K562 (cell line): ENCODE measurements at regions not wholly inside any gene's neighbourhood (a gene's known extent, or its start where the extent isn't known, plus 50 kb on each side); places are given as distances from the start of the nearest gene placed in this dataset.

Experiments
- ATAC-seq: fragments of 200-7000 bp; cut with Tn5 transposase; 3 replicates; pipeline ENCODE4 v1.9.1; 2020; ENCODE audit warnings: moderate library complexity
- BruUV-seq: library from RNA; stranded (reverse); fragments of 400-500 nt; replicated peaks from 2 replicates; lab custom pipeline; 2021; lab: Mats Ljungman, UMichigan
- CTCF ChIA-PET: fragments of 300-600 bp; formaldehyde crosslinking; extraction: SDS; loops from one replicate; lab custom pipeline; 2021; ENCODE audit warnings: low intra/inter-chr PET ratio; lab: Yijun Ruan, JAX
- POLR2A ChIA-PET: fragments of 300-600, 350-650 bp; sonication (Branson Sonifier 250); formaldehyde crosslinking; extraction: SDS; loops from one replicate; lab custom pipeline; 2021; ENCODE audit warnings: antibody characterized with exemption, inconsistent platforms; lab: Yijun Ruan, JAX
- DNase-seq, 4 experiments: peaks; one replicate each; pipeline versions ENCODE4 v3.0.0 to v3.0.0-alpha.2; 2011 to 2018; ENCODE audit warnings: low spot score in 3 of 4, mixed read lengths in 3 of 4; ENCODE audit errors: extremely low read depth in 1 of 4
- FAIRE-seq: peaks from 2 replicates; lab custom pipeline; 2011; peaks lifted over from hg19 to GRCh38; lab: Jason Lieb, UNC
- H2AFZ ChIP-seq: 2 replicates; pipeline ENCODE4 v1.6.0; 2011; ENCODE audit warnings: low read depth, low read length, control low read depth, inconsistent platforms
- H3K27ac ChIP-seq: fragments of 200-600 bp; 3 replicates; pipeline ENCODE4 v1.8.0; 2011; ENCODE audit warnings: low read depth, mild to moderate bottlenecking, control low read depth, inconsistent platforms, low read length, moderate library complexity, mixed read lengths; ENCODE audit errors: extremely low read depth
- H3K27me3 ChIP-seq, 2 experiments: fragments of 300-600 bp in 1 of 2; 2 replicates in 1 of 2; 3 replicates in 1 of 2; pipeline versions ENCODE4 v1.6.0 to v1.8.0; 2011; ENCODE audit warnings: inconsistent platforms in 2 of 2, low read length in 2 of 2, mild to moderate bottlenecking in 1 of 2, mixed read lengths in 1 of 2, moderate library complexity in 1 of 2; ENCODE audit not compliant: control insufficient read depth in 2 of 2, insufficient read depth in 2 of 2
- H3K36me3 ChIP-seq: fragments of 300-600 bp; 3 replicates; pipeline ENCODE4 v1.8.0; 2011; ENCODE audit warnings: mild to moderate bottlenecking, low read length, inconsistent platforms; ENCODE audit not compliant: control insufficient read depth, insufficient read depth
- H3K4me1 ChIP-seq, 2 experiments: fragments of 200-600 bp in 1 of 2; replicated peaks in 1 of 2; 2 replicates in 1 of 2; 3 replicates in 1 of 2; pipeline versions ENCODE4 v1.5.1 to v1.8.0; 2011; ENCODE audit warnings: inconsistent platforms in 2 of 2, low read length in 2 of 2, mild to moderate bottlenecking in 1 of 2, mixed read lengths in 1 of 2, moderate library complexity in 1 of 2; ENCODE audit not compliant: control insufficient read depth in 2 of 2, insufficient read depth in 2 of 2
- H3K4me2 ChIP-seq: 2 replicates; pipeline ENCODE4 v1.6.1; 2011; ENCODE audit warnings: low read length, control low read depth, inconsistent platforms, mixed read lengths; ENCODE audit not compliant: insufficient read depth
- H3K4me3 ChIP-seq: fragments of 200-600 bp; sonication (generic), shearing (Covaris generic); 2 replicates; pipeline ENCODE4 v1.5.1; 2016; ENCODE audit warnings: control low read depth, inconsistent platforms
- H3K79me2 ChIP-seq: fragments of 200-600 bp; 3 replicates; pipeline ENCODE4 v1.8.0; 2011; ENCODE audit warnings: low read length, inconsistent platforms; ENCODE audit not compliant: control insufficient read depth, insufficient read depth
- H3K9ac ChIP-seq, 2 experiments: 2 replicates each; pipeline versions ENCODE4 v1.6.0 to v1.6.1; 2011; ENCODE audit warnings: low read depth in 2 of 2, low read length in 2 of 2, control low read depth in 1 of 2, inconsistent platforms in 1 of 2, mild to moderate bottlenecking in 1 of 2, mixed read lengths in 1 of 2; ENCODE audit not compliant: insufficient read depth in 1 of 2
- H3K9me1 ChIP-seq: one replicate; pipeline ENCODE4 v1.6.0; 2011; ENCODE audit warnings: inconsistent platforms, mild to moderate bottlenecking, low read length, moderate library complexity; ENCODE audit not compliant: control insufficient read depth, insufficient read depth
- H3K9me3 ChIP-seq: replicated peaks from 2 replicates; pipeline ENCODE4 v1.5.1; 2011; ENCODE audit warnings: low read depth, low read length, inconsistent platforms; ENCODE audit not compliant: control insufficient read depth, insufficient read depth
- H4K20me1 ChIP-seq: replicated peaks from 2 replicates; pipeline ENCODE4 v1.6.1; 2011; ENCODE audit warnings: low read length, inconsistent platforms, mixed read lengths; ENCODE audit not compliant: control insufficient read depth, insufficient read depth
- CHD1 ChIP-seq: fragments of 200-600 bp; sonication (generic); IDR thresholded peaks from one replicate; pipeline ENCODE4 v1.6.1; 2012; ENCODE audit warnings: mild to moderate bottlenecking, moderate library complexity, low read length, inconsistent platforms
- FUS ChIP-seq: fragments of 200-400 bp; formaldehyde crosslinking; optimal IDR thresholded peaks from 2 replicates; pipeline ENCODE3; 2017; ENCODE audit warnings: low read depth, low read length
- MYC ChIP-seq, 2 experiments: fragments of 250-450 bp in 1 of 2; sonication (Bioruptor Pico) in 1 of 2; IDR thresholded peaks; 2 replicates each; pipeline versions ENCODE4 v1.5.1 to v1.6.1; 2012 to 2021; ENCODE audit warnings: low read depth in 2 of 2, borderline replicate concordance in 1 of 2, improper control_type of control experiment in 1 of 2, low read length in 1 of 2, mild to moderate bottlenecking in 1 of 2, moderate library complexity in 1 of 2
- PML ChIP-seq: IDR thresholded peaks from 2 replicates; pipeline ENCODE4 v1.6.1; 2012; ENCODE audit warnings: low read length, inconsistent platforms
- SMAD4 ChIP-seq: fragments of 250-450 bp; sonication (Bioruptor Pico); conservative IDR thresholded peaks from 2 replicates; pipeline ENCODE4 v1.8.0; 2021; ENCODE audit warnings: inconsistent platforms, mild to moderate bottlenecking, moderate library complexity
- TAL1 ChIP-seq: fragments of 450-650 bp; IDR thresholded peaks from 2 replicates; pipeline ENCODE4 v1.6.1; 2016; ENCODE audit warnings: mild to moderate bottlenecking
- TFAM ChIP-seq: fragments of 250-450 bp; sonication (Bioruptor Pico); conservative IDR thresholded peaks from 2 replicates; pipeline ENCODE4 v1.5.0; 2021; ENCODE audit warnings: mild to moderate bottlenecking, moderate library complexity
- ZBTB17 ChIP-seq: fragments of 450-650 bp; formaldehyde crosslinking; IDR thresholded peaks from 2 replicates; pipeline ENCODE4 v1.4.0; 2020; ENCODE audit warnings: mild to moderate bottlenecking
- ZBTB5 ChIP-seq: fragments of 450-650 bp; IDR thresholded peaks from 2 replicates; pipeline ENCODE4 v1.6.1; 2017; ENCODE audit warnings: antibody characterized with exemption
- ZNF124 ChIP-seq: sonication (generic); formaldehyde crosslinking; IDR thresholded peaks from 2 replicates; pipeline ENCODE4 v1.8.1; 2022; ENCODE audit warnings: missing genetic modification reagents
- ZNF444 ChIP-seq: fragments of 250-450 bp; sonication (Bioruptor Pico); IDR thresholded peaks from 2 replicates; pipeline ENCODE4 v1.4.0; 2020; ENCODE audit warnings: mild to moderate bottlenecking, moderate library complexity
- ZNF589 ChIP-seq: fragments of 200-800 bp; sonication (Bioruptor generic); IDR thresholded peaks from 2 replicates; pipeline ENCODE4 v1.6.1; 2016; ENCODE audit warnings: low read depth, missing genetic modification characterization, missing compliant biosample characterization
- WGBS: fragments of 100-300 bp; shearing (Covaris generic); methylation state at CpG from one replicate; pipeline ENCODE4 v1.1.6; 2016; ENCODE audit warnings: low coverage, mixed read lengths; ENCODE audit not compliant: insufficient coverage; ENCODE audit errors: missing lambda C conversion rate; 5-methylcytosine and 5-hydroxymethylcytosine counted together
- in situ Hi-C: fragments of 300-500 bp; cut with MboI; formaldehyde crosslinking; loops from 4 replicates; pipeline ENCODE4 v1.15.0; 2018; ENCODE audit warnings: inconsistent platforms, mixed read lengths
- intact Hi-C: fragments of 100-400 bp; cut with micrococcal nuclease; formaldehyde crosslinking; loops from 2 replicates; pipeline ENCODE4 v1.14.2; 2022
- TF ChIP-seq, protein P1 (sequence below), 2 experiments: fragments of 450-650 bp in 1 of 2; sonication (generic) in 1 of 2; formaldehyde crosslinking; conservative IDR thresholded peaks; 2 replicates each; pipeline versions ENCODE4 v1.4.0 to v1.8.1; 2020 to 2022; ENCODE audit warnings: mild to moderate bottlenecking in 1 of 2, missing genetic modification reagents in 1 of 2
- TF ChIP-seq, protein P2 (sequence below): fragments of 450-650 bp; IDR thresholded peaks from 2 replicates; pipeline ENCODE4 v1.6.1; 2017; ENCODE audit warnings: antibody characterized with exemption, mild to moderate bottlenecking
- TF ChIP-seq, protein P3 (sequence below): fragments of 250-450 bp; sonication (Bioruptor Pico); IDR thresholded peaks from 2 replicates; pipeline ENCODE4 v1.8.0; 2022; ENCODE audit warnings: inconsistent platforms

GRCh38 chr13:84487752-84488151 lies 605.5 kb upstream of the SLITRK1 start:
- no peaks in the 10 kb centered on the region for H3K27me3 ChIP-seq
- H3K9me3 ChIP-seq = no peaks in the 10 kb centered on the region
- H3K4me1 ChIP-seq = no peaks in the 10 kb centered on the region
- no peak overlapping the region for H2AFZ ChIP-seq
- intact Hi-C loops = no loop called here
- H3K4me2 ChIP-seq = no peak overlapping the region
- 0% methylated on average over 1 of the region's 1 CpG for WGBS
- no TSS peak for BruUV-seq
- in situ Hi-C loops = no loop called here
- no peak overlapping the region for H3K4me3 ChIP-seq
- no peaks in the 10 kb centered on the region for H3K79me2 ChIP-seq
- H3K36me3 ChIP-seq = no peaks in the 10 kb centered on the region
- H3K27ac ChIP-seq = no peak overlapping the region
- no peak for ATAC-seq
- ChIA-PET CTCF (no interaction called here), POLR2A (no interaction called here)
- FAIRE-seq = no peak
- no peaks in the 10 kb centered on the region for H4K20me1 ChIP-seq
- H3K9ac ChIP-seq = no peak overlapping the region
- no peak for DNase-seq
- no peaks in the 10 kb centered on the region for H3K9me1 ChIP-seq
- TF ChIP-seq TFAM (CRISPR knock-in tag) = no peak
- TF ChIP-seq, protein P1, sequence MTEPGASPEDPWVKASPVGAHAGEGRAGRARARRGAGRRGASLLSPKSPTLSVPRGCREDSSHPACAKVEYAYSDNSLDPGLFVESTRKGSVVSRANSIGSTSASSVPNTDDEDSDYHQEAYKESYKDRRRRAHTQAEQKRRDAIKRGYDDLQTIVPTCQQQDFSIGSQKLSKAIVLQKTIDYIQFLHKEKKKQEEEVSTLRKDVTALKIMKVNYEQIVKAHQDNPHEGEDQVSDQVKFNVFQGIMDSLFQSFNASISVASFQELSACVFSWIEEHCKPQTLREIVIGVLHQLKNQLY (CRISPR knock-in tag; conservative IDR thresholded peaks at IDR 0.05) = no peak
- TF ChIP-seq, protein P2, sequence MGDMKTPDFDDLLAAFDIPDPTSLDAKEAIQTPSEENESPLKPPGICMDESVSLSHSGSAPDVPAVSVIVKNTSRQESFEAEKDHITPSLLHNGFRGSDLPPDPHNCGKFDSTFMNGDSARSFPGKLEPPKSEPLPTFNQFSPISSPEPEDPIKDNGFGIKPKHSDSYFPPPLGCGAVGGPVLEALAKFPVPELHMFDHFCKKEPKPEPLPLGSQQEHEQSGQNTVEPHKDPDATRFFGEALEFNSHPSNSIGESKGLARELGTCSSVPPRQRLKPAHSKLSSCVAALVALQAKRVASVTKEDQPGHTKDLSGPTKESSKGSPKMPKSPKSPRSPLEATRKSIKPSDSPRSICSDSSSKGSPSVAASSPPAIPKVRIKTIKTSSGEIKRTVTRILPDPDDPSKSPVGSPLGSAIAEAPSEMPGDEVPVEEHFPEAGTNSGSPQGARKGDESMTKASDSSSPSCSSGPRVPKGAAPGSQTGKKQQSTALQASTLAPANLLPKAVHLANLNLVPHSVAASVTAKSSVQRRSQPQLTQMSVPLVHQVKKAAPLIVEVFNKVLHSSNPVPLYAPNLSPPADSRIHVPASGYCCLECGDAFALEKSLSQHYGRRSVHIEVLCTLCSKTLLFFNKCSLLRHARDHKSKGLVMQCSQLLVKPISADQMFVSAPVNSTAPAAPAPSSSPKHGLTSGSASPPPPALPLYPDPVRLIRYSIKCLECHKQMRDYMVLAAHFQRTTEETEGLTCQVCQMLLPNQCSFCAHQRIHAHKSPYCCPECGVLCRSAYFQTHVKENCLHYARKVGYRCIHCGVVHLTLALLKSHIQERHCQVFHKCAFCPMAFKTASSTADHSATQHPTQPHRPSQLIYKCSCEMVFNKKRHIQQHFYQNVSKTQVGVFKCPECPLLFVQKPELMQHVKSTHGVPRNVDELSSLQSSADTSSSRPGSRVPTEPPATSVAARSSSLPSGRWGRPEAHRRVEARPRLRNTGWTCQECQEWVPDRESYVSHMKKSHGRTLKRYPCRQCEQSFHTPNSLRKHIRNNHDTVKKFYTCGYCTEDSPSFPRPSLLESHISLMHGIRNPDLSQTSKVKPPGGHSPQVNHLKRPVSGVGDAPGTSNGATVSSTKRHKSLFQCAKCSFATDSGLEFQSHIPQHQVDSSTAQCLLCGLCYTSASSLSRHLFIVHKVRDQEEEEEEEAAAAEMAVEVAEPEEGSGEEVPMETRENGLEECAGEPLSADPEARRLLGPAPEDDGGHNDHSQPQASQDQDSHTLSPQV = no peak
- no peak for TF ChIP-seq ZBTB17
- TF ChIP-seq ZNF444 (CRISPR knock-in tag) = no peak
- TF ChIP-seq MYC (IDR thresholded peaks at IDR 0.05; ENCODE audit: low read depth, low read length) = no peak
- no peak for TF ChIP-seq MYC (CRISPR knock-in tag; IDR thresholded peaks at IDR 0.05; ENCODE audit: borderline replicate concordance, low read depth)
- no peak for TF ChIP-seq TAL1
- no peak for TF ChIP-seq PML
- TF ChIP-seq ZBTB5 = no peak
- TF ChIP-seq ZNF124 (CRISPR knock-in tag) = no peak
- TF ChIP-seq SMAD4 (CRISPR knock-in tag) = no peak
- no peak for TF ChIP-seq ZNF589 (CRISPR knock-in tag)
- no peak for TF ChIP-seq FUS
- TF ChIP-seq CHD1 = no peak
- TF ChIP-seq, protein P3, sequence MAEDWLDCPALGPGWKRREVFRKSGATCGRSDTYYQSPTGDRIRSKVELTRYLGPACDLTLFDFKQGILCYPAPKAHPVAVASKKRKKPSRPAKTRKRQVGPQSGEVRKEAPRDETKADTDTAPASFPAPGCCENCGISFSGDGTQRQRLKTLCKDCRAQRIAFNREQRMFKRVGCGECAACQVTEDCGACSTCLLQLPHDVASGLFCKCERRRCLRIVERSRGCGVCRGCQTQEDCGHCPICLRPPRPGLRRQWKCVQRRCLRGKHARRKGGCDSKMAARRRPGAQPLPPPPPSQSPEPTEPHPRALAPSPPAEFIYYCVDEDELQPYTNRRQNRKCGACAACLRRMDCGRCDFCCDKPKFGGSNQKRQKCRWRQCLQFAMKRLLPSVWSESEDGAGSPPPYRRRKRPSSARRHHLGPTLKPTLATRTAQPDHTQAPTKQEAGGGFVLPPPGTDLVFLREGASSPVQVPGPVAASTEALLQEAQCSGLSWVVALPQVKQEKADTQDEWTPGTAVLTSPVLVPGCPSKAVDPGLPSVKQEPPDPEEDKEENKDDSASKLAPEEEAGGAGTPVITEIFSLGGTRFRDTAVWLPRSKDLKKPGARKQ (CRISPR knock-in tag) = no peak
